ENCODE measurements at regions not wholly inside any gene's neighbourhood (a gene's known extent, or its start where the extent isn't known, plus 50 kb on each side); places are given as distances from the start of the nearest gene placed in this dataset.
"Not testable (repeated sequence)": the region's sequence is repeated elsewhere in the genome, so short reads cannot be mapped to it uniquely, and the experiment has no call there.

DNA sequence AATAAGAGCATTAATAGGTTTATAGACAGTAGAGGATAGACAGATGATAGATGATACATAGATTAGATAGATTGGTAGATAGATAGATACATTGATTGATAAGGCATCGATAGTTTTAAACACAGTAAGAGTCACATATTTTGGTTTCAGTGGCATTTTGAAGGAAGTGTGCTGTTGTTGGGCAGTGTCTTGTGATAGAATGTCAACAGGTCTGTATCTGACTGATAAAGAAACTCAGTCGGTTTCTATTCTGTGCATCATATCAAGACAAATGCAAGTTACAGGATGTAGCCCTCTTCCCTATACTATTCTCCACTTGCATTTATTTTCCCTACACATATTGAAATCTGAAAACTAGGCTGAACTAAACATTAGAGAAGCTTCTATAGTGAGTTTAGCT, 1229.0 kb upstream of the ZEB2 start (continued):
- no peak for TF ChIP-seq CBX3 (IDR thresholded peaks at IDR 0.05; ENCODE audit: low read depth)
- no peak for TF ChIP-seq SRF (IDR thresholded peaks at IDR 0.05; ENCODE audit: low read depth)
- TF ChIP-seq EZH2 (IDR thresholded peaks at IDR 0.05): no peak
- TF ChIP-seq EZH2phosphoT487 (IDR thresholded peaks at IDR 0.05; ENCODE audit: borderline replicate concordance): no peak
- TF ChIP-seq TCF7L2 (IDR thresholded peaks at IDR 0.05; ENCODE audit: borderline replicate concordance, extremely low read depth, insufficient read depth, insufficient read length): no peak
- TF ChIP-seq RAD21 (IDR thresholded peaks at IDR 0.05; ENCODE audit: low read depth): no peak

DNA sequence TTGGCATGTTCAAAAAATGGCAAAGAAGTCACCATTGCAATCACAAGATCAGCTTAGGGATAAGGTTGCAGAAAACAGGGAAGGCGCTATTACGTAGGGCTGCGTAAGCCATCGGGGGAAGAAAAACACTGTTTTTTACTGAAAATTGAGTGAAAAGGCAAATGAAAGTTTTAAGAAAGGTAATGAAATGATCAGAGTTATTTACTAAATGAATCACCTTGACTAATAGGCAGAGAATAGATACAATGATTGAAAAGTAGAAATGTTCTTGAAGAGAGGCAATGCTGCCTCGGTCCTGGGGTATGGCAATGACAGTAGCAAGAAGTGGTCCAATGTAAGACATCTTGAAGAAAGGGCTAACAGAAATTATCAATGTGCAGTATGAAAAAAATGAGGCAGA, 1227.8 kb upstream of the ZEB2 start:
- H3K27me3 ChIP-seq (ENCODE audit: insufficient read depth, low read length): no peaks in the 10 kb centered on the region
- no peaks in the 10 kb centered on the region for H4K20me1 ChIP-seq (ENCODE audit: insufficient read depth)
- TF ChIP-seq FOSL1 (IDR thresholded peaks at IDR 0.05; ENCODE audit: low read depth) (no peak), EZH2 (IDR thresholded peaks at IDR 0.05) (no peak), EGR1 (IDR thresholded peaks at IDR 0.05; ENCODE audit: low read depth) (no peak), YY1 (IDR thresholded peaks at IDR 0.05; ENCODE audit: extremely low read depth, insufficient replicate concordance, low read depth, low read length) (no peak)
- H3K4me1 ChIP-seq (ENCODE audit: control insufficient read depth in 1 of 2, insufficient read depth in 2 of 2, low read length in 2 of 2): peaks cover 3 to 10% of the 10 kb centered on the region in 2 experiments; a peak in 3 of 4 replicates
- ChIA-PET CTCF (no interaction called here), RAD21 (ENCODE audit: low non-redundant PET in 1 of 2, low total read pairs in 2 of 2, uncharacterized antibody in 2 of 2, unreplicated experiment in 2 of 2) (no interaction called here), POLR2A (no interaction called here)
- no peak for DNase-seq (ENCODE audit: low read depth, low spot score)
- no peaks in the 10 kb centered on the region for H3K9me3 ChIP-seq (ENCODE audit: control insufficient read depth in 1 of 2, insufficient read depth in 1 of 2, low read depth in 1 of 2, low read length in 2 of 2)
- H2AFZ ChIP-seq (ENCODE audit: low read depth, low read length, poor library complexity, severe bottlenecking): no peak overlapping the region
- no peaks in the 10 kb centered on the region for H3K9me2 ChIP-seq (ENCODE audit: insufficient read depth)
- no peak overlapping the region for H3K27ac ChIP-seq (ENCODE audit: low read depth, low read length)
- H3K79me2 ChIP-seq (ENCODE audit: insufficient read depth, low read length): no peaks in the 10 kb centered on the region
- BruUV-seq (replicated peaks): no TSS peak
- no peaks in the 10 kb centered on the region for H3K36me3 ChIP-seq (ENCODE audit: control insufficient read depth in 1 of 2, insufficient read depth in 2 of 2, low read length in 2 of 2)
- intact Hi-C loops (cut with micrococcal nuclease): no loop called here
- H3K9ac ChIP-seq (ENCODE audit: low read length): no peak overlapping the region
- H3K4me2 ChIP-seq (ENCODE audit: low read length): no peak overlapping the region
- no peak for ATAC-seq
- no peak overlapping the region for H3K4me3 ChIP-seq (replicated peaks in 1 of 2; ENCODE audit: low read depth in 1 of 2, low read length in 2 of 2)

DNA sequence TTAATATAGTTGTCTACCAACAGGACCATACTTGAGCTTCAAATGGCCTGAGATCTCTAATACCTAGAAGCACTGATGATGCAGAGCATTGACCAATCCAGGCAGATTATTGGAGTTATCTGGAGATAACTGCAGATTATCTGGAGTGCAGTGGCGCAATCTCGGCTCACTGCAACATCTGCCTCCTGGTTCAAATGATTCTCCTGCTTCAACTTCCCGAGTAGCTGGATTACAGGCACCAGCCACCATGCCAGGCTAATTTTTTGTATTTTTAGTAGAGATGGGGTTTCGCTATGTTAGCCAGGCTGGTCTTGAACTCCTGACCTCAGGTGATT, 1225.4 kb upstream of the ZEB2 start:
- H3K79me2 ChIP-seq (ENCODE audit: insufficient read depth, low read length); H3K27me3 ChIP-seq (ENCODE audit: insufficient read depth, low read length); POLR2A ChIA-PET; H3K4me3 ChIP-seq (replicated peaks in 1 of 2; ENCODE audit: low read depth in 1 of 2, low read length in 2 of 2); H3K9ac ChIP-seq (ENCODE audit: low read length); DNase-seq (ENCODE audit: low read depth, low spot score); ATAC-seq; H3K9me3 ChIP-seq (ENCODE audit: control insufficient read depth in 1 of 2, insufficient read depth in 1 of 2, low read depth in 1 of 2, low read length in 2 of 2); intact Hi-C loops (cut with micrococcal nuclease); H3K27ac ChIP-seq (ENCODE audit: low read depth, low read length); H4K20me1 ChIP-seq (ENCODE audit: insufficient read depth); RAD21 ChIA-PET (ENCODE audit: low non-redundant PET in 1 of 2, low total read pairs in 2 of 2, uncharacterized antibody in 2 of 2, unreplicated experiment in 2 of 2); CTCF ChIA-PET; BruUV-seq (replicated peaks); H2AFZ ChIP-seq (ENCODE audit: low read depth, low read length, poor library complexity, severe bottlenecking); H3K36me3 ChIP-seq (ENCODE audit: control insufficient read depth in 1 of 2, insufficient read depth in 2 of 2, low read length in 2 of 2); H3K4me1 ChIP-seq (ENCODE audit: control insufficient read depth in 1 of 2, insufficient read depth in 2 of 2, low read length in 2 of 2); H3K9me2 ChIP-seq (ENCODE audit: insufficient read depth): not testable (repeated sequence)
- peak overlapping the region; percentile 12; the same call in 1 of the 2 replicates for H3K4me2 ChIP-seq (ENCODE audit: low read length)
